ENCODE measurements at regions not wholly inside any gene's neighbourhood (a gene's known extent, or its start where the extent isn't known, plus 50 kb on each side); places are given as distances from the start of the nearest gene placed in this dataset.

DNA sequence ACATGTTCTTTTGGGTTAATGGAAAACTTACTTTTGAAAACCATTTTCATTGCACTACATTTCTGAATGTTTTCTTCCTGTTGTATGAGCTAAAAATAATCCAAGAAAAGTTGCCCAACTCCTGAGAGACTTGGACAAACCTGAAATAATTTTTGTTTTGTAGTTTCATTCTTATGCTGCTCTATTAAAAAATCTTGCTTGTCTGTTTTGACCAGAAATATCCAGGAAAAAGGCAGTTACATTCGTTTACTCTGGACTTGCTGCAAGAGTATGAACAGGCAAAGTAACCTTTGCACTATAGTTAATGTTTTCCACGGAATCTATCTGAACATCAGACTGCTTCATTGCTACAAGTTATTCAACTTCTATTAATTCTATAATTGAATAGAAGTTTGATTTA is 200.1 kb upstream of the DAB2 start:
- no peak for TF ChIP-seq SUZ12 (IDR thresholded peaks at IDR 0.05)
- TF ChIP-seq FOXM1 (IDR thresholded peaks at IDR 0.05; ENCODE audit: borderline replicate concordance): no peak
- TF ChIP-seq SP1 (IDR thresholded peaks at IDR 0.05): no peak
- TF ChIP-seq ARNT (IDR thresholded peaks at IDR 0.05): no peak
- TF ChIP-seq TARDBP (IDR thresholded peaks at IDR 0.05): no peak
- no peak for TF ChIP-seq FOXA1 (IDR thresholded peaks at IDR 0.05)
- no peak for TF ChIP-seq HDGF (IDR thresholded peaks at IDR 0.05; ENCODE audit: borderline replicate concordance)
